Adipocyte (in vitro differentiated cells): ENCODE measurements at regions not wholly inside any gene's neighbourhood (a gene's known extent, or its start where the extent isn't known, plus 50 kb on each side); places are given as distances from the start of the nearest gene placed in this dataset.
A peak's percentile ranks its signal among the peaks of the same experiment; 100 is the strongest.

Source experiments
- DNase-seq: peaks from one replicate; pipeline ENCODE4 v3.0.0-alpha.2; 2015; ENCODE audit warnings: low read depth
- H3K27me3 ChIP-seq: replicated peaks from 2 replicates; pipeline ENCODE4 v1.7.0; 2013; ENCODE audit warnings: mild to moderate bottlenecking, low read length, moderate library complexity; ENCODE audit not compliant: control insufficient read depth, insufficient read depth
- H3K36me3 ChIP-seq: 2 replicates; pipeline ENCODE4 v1.7.0; 2013; ENCODE audit warnings: low read length, mild to moderate bottlenecking, moderate library complexity; ENCODE audit not compliant: control insufficient read depth, insufficient read depth, severe bottlenecking
- H3K4me1 ChIP-seq: 2 replicates; pipeline ENCODE4 v1.7.0; 2013; ENCODE audit warnings: mild to moderate bottlenecking, low read length, moderate library complexity; ENCODE audit not compliant: control insufficient read depth, insufficient read depth
- H3K4me3 ChIP-seq: 2 replicates; pipeline ENCODE4 v1.7.0; 2013; ENCODE audit warnings: mild to moderate bottlenecking, low read length, moderate library complexity
- H3K9ac ChIP-seq: 2 replicates; pipeline ENCODE4 v1.7.0; 2013; ENCODE audit warnings: mild to moderate bottlenecking, low read length, moderate library complexity
- H3K9me3 ChIP-seq: 2 replicates; pipeline ENCODE4 v1.7.0; 2013; ENCODE audit warnings: mild to moderate bottlenecking, low read length, moderate library complexity; ENCODE audit not compliant: control insufficient read depth

- no peaks in the 10 kb centered on the region for H3K9me3 ChIP-seq
- H3K9ac ChIP-seq: no peak overlapping the region
- no peak overlapping the region for H3K4me3 ChIP-seq
- no peaks in the 10 kb centered on the region for H3K4me1 ChIP-seq
- no peak for DNase-seq
- H3K36me3 ChIP-seq: no peaks in the 10 kb centered on the region
- H3K27me3 ChIP-seq: peaks cover 5% of the 10 kb centered on the region
Measured at GRCh38 chr1:182003953-182004586, 57.4 kb downstream of the ZNF648 start.

- H3K9me3 ChIP-seq: no peaks in the 10 kb centered on the region
Measured at GRCh38 chr1:182003025-182003725, 58.3 kb downstream of the ZNF648 start.

GRCh38 chr1:182002570-182002969, 58.9 kb downstream of the ZNF648 start:
- H3K9ac ChIP-seq: no peak overlapping the region
- H3K36me3 ChIP-seq: no peaks in the 10 kb centered on the region
- DNase-seq: no peak
- H3K4me3 ChIP-seq: no peak overlapping the region
- H3K27me3 ChIP-seq: peaks cover 5% of the 10 kb centered on the region
- H3K9me3 ChIP-seq: no peaks in the 10 kb centered on the region
- H3K4me1 ChIP-seq: no peaks in the 10 kb centered on the region

More at GRCh38 chr1:182003025-182003725, 58.3 kb downstream of the ZNF648 start:
- H3K9ac ChIP-seq: no peak overlapping the region
- H3K27me3 ChIP-seq: peaks cover 5% of the 10 kb centered on the region
- H3K36me3 ChIP-seq: no peaks in the 10 kb centered on the region
- DNase-seq: peak; percentile 28
- H3K4me1 ChIP-seq: no peaks in the 10 kb centered on the region
- no peak overlapping the region for H3K4me3 ChIP-seq

GRCh38 chr1:181998858-181999257, 62.7 kb downstream of the ZNF648 start:
- Histone ChIP-seq H3K36me3 (no peaks in the 10 kb centered on the region), H3K9me3 (no peaks in the 10 kb centered on the region), H3K4me3 (no peak overlapping the region), H3K27me3 (peaks cover 5% of the 10 kb centered on the region), H3K9ac (no peak overlapping the region), H3K4me1 (no peaks in the 10 kb centered on the region)
- no peak for DNase-seq

- Histone ChIP-seq H3K9me3 (no peaks in the 10 kb centered on the region), H3K4me3 (no peak overlapping the region), H3K4me1 (peaks cover 4% of the 10 kb centered on the region), H3K9ac (no peak overlapping the region), H3K27me3 (peaks cover 7% of the 10 kb centered on the region), H3K36me3 (no peaks in the 10 kb centered on the region)
- DNase-seq: no peak
Measured at GRCh38 chr1:181992072-181992471, 69.4 kb downstream of the ZNF648 start.

GRCh38 chr1:181990728-181991127, 70.8 kb downstream of the ZNF648 start:
- peaks cover 14% of the 10 kb centered on the region for H3K27me3 ChIP-seq
- no peaks in the 10 kb centered on the region for H3K36me3 ChIP-seq
- H3K4me3 ChIP-seq: no peak overlapping the region
- no peak overlapping the region for H3K9ac ChIP-seq
- H3K9me3 ChIP-seq: no peaks in the 10 kb centered on the region
- H3K4me1 ChIP-seq: peaks cover 13% of the 10 kb centered on the region
- no peak for DNase-seq

- Histone ChIP-seq H3K9ac (no peak overlapping the region), H3K4me3 (no peak overlapping the region), H3K4me1 (peaks cover 13% of the 10 kb centered on the region), H3K9me3 (no peaks in the 10 kb centered on the region), H3K27me3 (peaks cover 15% of the 10 kb centered on the region), H3K36me3 (no peaks in the 10 kb centered on the region)
- DNase-seq: no peak
Measured at GRCh38 chr1:181989261-181989920, 72.1 kb downstream of the ZNF648 start.

- no peaks in the 10 kb centered on the region for H3K36me3 ChIP-seq
- no peak overlapping the region for H3K4me3 ChIP-seq
- H3K9me3 ChIP-seq: no peaks in the 10 kb centered on the region
- no peak overlapping the region for H3K9ac ChIP-seq
- peaks cover 15% of the 10 kb centered on the region for H3K27me3 ChIP-seq
- DNase-seq: no peak
- H3K4me1 ChIP-seq: peaks cover 13% of the 10 kb centered on the region
Measured at GRCh38 chr1:181987996-181988395, 73.5 kb downstream of the ZNF648 start.

- no peak for DNase-seq
- peaks cover 15% of the 10 kb centered on the region for H3K27me3 ChIP-seq
- H3K9ac ChIP-seq: no peak overlapping the region
- no peak overlapping the region for H3K4me3 ChIP-seq
- no peaks in the 10 kb centered on the region for H3K36me3 ChIP-seq
- H3K4me1 ChIP-seq: peaks cover 13% of the 10 kb centered on the region
- no peaks in the 10 kb centered on the region for H3K9me3 ChIP-seq
Measured at GRCh38 chr1:181987334-181987895, 74.1 kb downstream of the ZNF648 start.

- Histone ChIP-seq H3K4me3 (no peak overlapping the region), H3K4me1 (peaks cover 13% of the 10 kb centered on the region), H3K36me3 (no peaks in the 10 kb centered on the region), H3K9me3 (no peaks in the 10 kb centered on the region), H3K9ac (no peak overlapping the region), H3K27me3 (peaks cover 15% of the 10 kb centered on the region)
- no peak for DNase-seq
Measured at GRCh38 chr1:181986907-181987305, 74.6 kb downstream of the ZNF648 start.
